ENCODE measurements at regions not wholly inside any gene's neighbourhood (a gene's known extent, or its start where the extent isn't known, plus 50 kb on each side); places are given as distances from the start of the nearest gene placed in this dataset.

GRCh38 chr22:22099833-22100812 is 117.5 kb upstream of the TOP3B start:
- no peaks in the 10 kb centered on the region for H3K4me1 ChIP-seq (ENCODE audit: insufficient read depth, low read length)
- H3K4me1 Mint-ChIP-seq: no peaks in the 10 kb centered on the region
- POLR2A ChIA-PET (ENCODE audit: partially characterized antibody): no interaction called here
- DNase-seq: no peak
- peaks cover 7 to 26% of the 10 kb centered on the region in 2 donors for H3K27me3 Mint-ChIP-seq
- H3K36me3 Mint-ChIP-seq: no peaks in the 10 kb centered on the region
- H3K36me3 ChIP-seq (ENCODE audit: insufficient read depth, low read length): no peaks in the 10 kb centered on the region
- H3K9me3 Mint-ChIP-seq: no peaks in the 10 kb centered on the region
- CTCF ChIA-PET (ENCODE audit: partially characterized antibody): no interaction called here
- H3K27ac ChIP-seq (ENCODE audit: low read depth, low read length): no peak overlapping the region
- intact Hi-C loops (cut with micrococcal nuclease): no loop called here
- no peaks in the 10 kb centered on the region for H3K27me3 ChIP-seq (ENCODE audit: insufficient read depth, low read length)
- H3K27ac Mint-ChIP-seq: no peak overlapping the region
- no peak overlapping the region for H3K4me3 Mint-ChIP-seq
- H3K9me3 ChIP-seq (ENCODE audit: control insufficient read depth in 1 of 2, low read length in 2 of 2): no peaks in the 10 kb centered on the region
- no peak overlapping the region for H3K4me3 ChIP-seq (ENCODE audit: low read length in 2 of 2)

GRCh38 chr22:22099194-22099486 is 116.6 kb upstream of the TOP3B start:
- Mint-ChIP-seq H3K36me3 (no peaks in the 10 kb centered on the region), H3K4me3 (no peak overlapping the region), H3K27ac (no peak overlapping the region), H3K4me1 (no peaks in the 10 kb centered on the region), H3K9me3 (no peaks in the 10 kb centered on the region), H3K27me3 (peaks cover 13 to 26% of the 10 kb centered on the region in 2 donors)
- POLR2A ChIA-PET (ENCODE audit: partially characterized antibody): no interaction called here
- no peak for DNase-seq
- CTCF ChIA-PET (ENCODE audit: partially characterized antibody): no interaction called here
- Histone ChIP-seq H3K9me3 (ENCODE audit: control insufficient read depth in 1 of 2, low read length in 2 of 2) (no peaks in the 10 kb centered on the region), H3K4me3 (ENCODE audit: low read length in 2 of 2) (no peak overlapping the region), H3K27ac (ENCODE audit: low read depth, low read length) (no peak overlapping the region), H3K36me3 (ENCODE audit: insufficient read depth, low read length) (no peaks in the 10 kb centered on the region), H3K4me1 (ENCODE audit: insufficient read depth, low read length) (no peaks in the 10 kb centered on the region), H3K27me3 (ENCODE audit: insufficient read depth, low read length) (no peaks in the 10 kb centered on the region)
- intact Hi-C loops (cut with micrococcal nuclease): no loop called here

GRCh38 chr22:22098457-22099193 is 116.0 kb upstream of the TOP3B start:
- intact Hi-C loops (cut with micrococcal nuclease): no loop called here
- ChIA-PET POLR2A (ENCODE audit: partially characterized antibody) (no interaction called here), CTCF (ENCODE audit: partially characterized antibody) (no interaction called here)
- no peaks in the 10 kb centered on the region for H3K27me3 ChIP-seq (ENCODE audit: insufficient read depth, low read length)
- no peaks in the 10 kb centered on the region for H3K4me1 Mint-ChIP-seq
- H3K36me3 ChIP-seq (ENCODE audit: insufficient read depth, low read length): no peaks in the 10 kb centered on the region
- H3K4me1 ChIP-seq (ENCODE audit: insufficient read depth, low read length): no peaks in the 10 kb centered on the region
- no peaks in the 10 kb centered on the region for H3K36me3 Mint-ChIP-seq
- peaks cover 17 to 27% of the 10 kb centered on the region in 2 donors for H3K27me3 Mint-ChIP-seq
- H3K4me3 Mint-ChIP-seq: no peak overlapping the region
- H3K9me3 ChIP-seq (ENCODE audit: control insufficient read depth in 1 of 2, low read length in 2 of 2): no peaks in the 10 kb centered on the region
- no peak overlapping the region for H3K27ac Mint-ChIP-seq
- H3K4me3 ChIP-seq (ENCODE audit: low read length in 2 of 2): no peak overlapping the region
- no peak overlapping the region for H3K27ac ChIP-seq (ENCODE audit: low read depth, low read length)
- no peak for DNase-seq
- H3K9me3 Mint-ChIP-seq: peaks cover 0 to 1% (median 0%) of the 10 kb centered on the region in 8 donors

GRCh38 chr22:22097727-22098228 is 115.2 kb upstream of the TOP3B start:
- Mint-ChIP-seq H3K9me3 (peaks cover 0 to 1% (median 0%) of the 10 kb centered on the region in 8 donors), H3K4me3 (no peak overlapping the region), H3K36me3 (no peaks in the 10 kb centered on the region), H3K27me3 (peaks cover 23 to 30% of the 10 kb centered on the region in 2 donors), H3K4me1 (no peaks in the 10 kb centered on the region), H3K27ac (no peak overlapping the region)
- ChIA-PET CTCF (ENCODE audit: partially characterized antibody) (no interaction called here), POLR2A (ENCODE audit: partially characterized antibody) (no interaction called here)
- intact Hi-C loops (cut with micrococcal nuclease): no loop called here
- no peaks in the 10 kb centered on the region for H3K4me1 ChIP-seq (ENCODE audit: insufficient read depth, low read length)
- H3K4me3 ChIP-seq (ENCODE audit: low read length in 2 of 2): no peak overlapping the region
- no peak for DNase-seq
- no peaks in the 10 kb centered on the region for H3K36me3 ChIP-seq (ENCODE audit: insufficient read depth, low read length)
- no peak overlapping the region for H3K27ac ChIP-seq (ENCODE audit: low read depth, low read length)
- no peaks in the 10 kb centered on the region for H3K9me3 ChIP-seq (ENCODE audit: control insufficient read depth in 1 of 2, low read length in 2 of 2)
- no peaks in the 10 kb centered on the region for H3K27me3 ChIP-seq (ENCODE audit: insufficient read depth, low read length)

- no peak overlapping the region for H3K4me3 Mint-ChIP-seq
- H3K4me1 Mint-ChIP-seq: no peaks in the 10 kb centered on the region
- ChIA-PET CTCF (ENCODE audit: partially characterized antibody) (no interaction called here), POLR2A (ENCODE audit: partially characterized antibody) (no interaction called here)
- no peaks in the 10 kb centered on the region for H3K9me3 ChIP-seq (ENCODE audit: control insufficient read depth in 1 of 2, low read length in 2 of 2)
- no peaks in the 10 kb centered on the region for H3K36me3 Mint-ChIP-seq
- intact Hi-C loops (cut with micrococcal nuclease): no loop called here
- no peak overlapping the region for H3K27ac Mint-ChIP-seq
- no peak for DNase-seq
- H3K4me1 ChIP-seq (ENCODE audit: insufficient read depth, low read length): no peaks in the 10 kb centered on the region
- H3K36me3 ChIP-seq (ENCODE audit: insufficient read depth, low read length): no peaks in the 10 kb centered on the region
- peaks cover 0 to 1% (median 0%) of the 10 kb centered on the region in 8 donors for H3K9me3 Mint-ChIP-seq
- H3K27me3 Mint-ChIP-seq: peaks cover 33 to 40% of the 10 kb centered on the region in 2 donors
- H3K4me3 ChIP-seq (ENCODE audit: low read length in 2 of 2): no peak overlapping the region
- H3K27ac ChIP-seq (ENCODE audit: low read depth, low read length): no peak overlapping the region
- no peaks in the 10 kb centered on the region for H3K27me3 ChIP-seq (ENCODE audit: insufficient read depth, low read length)
Measured at GRCh38 chr22:22094921-22095320, 112.3 kb upstream of the TOP3B start.

- H3K4me3 ChIP-seq (ENCODE audit: low read length in 2 of 2): no peak overlapping the region
- H3K4me1 ChIP-seq (ENCODE audit: insufficient read depth, low read length): no peaks in the 10 kb centered on the region
- CTCF ChIA-PET (ENCODE audit: partially characterized antibody): no interaction called here
- H3K9me3 ChIP-seq (ENCODE audit: control insufficient read depth in 1 of 2, low read length in 2 of 2): no peaks in the 10 kb centered on the region
- Mint-ChIP-seq H3K9me3 (peaks cover 0 to 1% (median 0%) of the 10 kb centered on the region in 8 donors), H3K4me1 (no peaks in the 10 kb centered on the region), H3K27ac (no peak overlapping the region), H3K36me3 (no peaks in the 10 kb centered on the region), H3K27me3 (peaks cover 33 to 40% of the 10 kb centered on the region in 2 donors), H3K4me3 (no peak overlapping the region)
- no peaks in the 10 kb centered on the region for H3K36me3 ChIP-seq (ENCODE audit: insufficient read depth, low read length)
- no peak overlapping the region for H3K27ac ChIP-seq (ENCODE audit: low read depth, low read length)
- no peak for DNase-seq
- POLR2A ChIA-PET (ENCODE audit: partially characterized antibody): no interaction called here
- no peaks in the 10 kb centered on the region for H3K27me3 ChIP-seq (ENCODE audit: insufficient read depth, low read length)
- intact Hi-C loops (cut with micrococcal nuclease): no loop called here
Measured at GRCh38 chr22:22094514-22094913, 111.9 kb upstream of the TOP3B start.

GRCh38 chr22:22093743-22094142 is 111.2 kb upstream of the TOP3B start:
- H3K4me1 ChIP-seq (ENCODE audit: insufficient read depth, low read length): no peaks in the 10 kb centered on the region

More at GRCh38 chr22:22093743-22094142, 111.2 kb upstream of the TOP3B start:
- H3K36me3 ChIP-seq (ENCODE audit: insufficient read depth, low read length): no peaks in the 10 kb centered on the region
- CTCF ChIA-PET (ENCODE audit: partially characterized antibody): no interaction called here
- intact Hi-C loops (cut with micrococcal nuclease): no loop called here
- peaks cover 30 to 39% of the 10 kb centered on the region in 2 donors for H3K27me3 Mint-ChIP-seq
- H3K27me3 ChIP-seq (ENCODE audit: insufficient read depth, low read length): peaks cover 5% of the 10 kb centered on the region
- peaks cover 0 to 1% (median 0%) of the 10 kb centered on the region in 8 donors for H3K9me3 Mint-ChIP-seq
- POLR2A ChIA-PET (ENCODE audit: partially characterized antibody): no interaction called here
- no peak overlapping the region for H3K4me3 ChIP-seq (ENCODE audit: low read length in 2 of 2)
- no peak overlapping the region for H3K27ac Mint-ChIP-seq
- no peaks in the 10 kb centered on the region for H3K4me1 Mint-ChIP-seq
- no peak for DNase-seq
- no peaks in the 10 kb centered on the region for H3K36me3 Mint-ChIP-seq
- H3K27ac ChIP-seq (ENCODE audit: low read depth, low read length): no peak overlapping the region
- H3K9me3 ChIP-seq (ENCODE audit: control insufficient read depth in 1 of 2, low read length in 2 of 2): no peaks in the 10 kb centered on the region
- H3K4me3 Mint-ChIP-seq: no peak overlapping the region

Data from CD4-positive, alpha-beta memory T cell (primary cell).